GM18499 (cell line): ENCODE measurements at regions not wholly inside any gene's neighbourhood (a gene's known extent, or its start where the extent isn't known, plus 50 kb on each side); places are given as distances from the start of the nearest gene placed in this dataset.

Experiments used
- ATAC-seq: cut with Tn5 transposase; IDR thresholded peaks from one replicate; pipeline ENCODE4 v1.9.1; 2021; ENCODE audit warnings: moderate number of reproducible peaks; ENCODE audit not compliant: insufficient read depth, unreplicated experiment

- peak; percentile 72 for ATAC-seq
Observed at GRCh38 chr2:17309741-17310339, 208.4 kb downstream of the RAD51AP2 start.

GRCh38 chr2:17309181-17309580, 209.1 kb downstream of the RAD51AP2 start:
- ATAC-seq = no peak

- ATAC-seq = no peak
Observed at GRCh38 chr2:17306706-17307105, 211.5 kb downstream of the RAD51AP2 start.

GRCh38 chr2:17306219-17306618, 212.0 kb downstream of the RAD51AP2 start:
- no peak for ATAC-seq

- ATAC-seq = no peak
Observed at GRCh38 chr2:17303521-17303920, 214.7 kb downstream of the RAD51AP2 start.

- no peak for ATAC-seq
Observed at GRCh38 chr2:17303054-17303453, 215.2 kb downstream of the RAD51AP2 start.

- no peak for ATAC-seq
Observed at GRCh38 chr2:17302281-17302680, 216.0 kb downstream of the RAD51AP2 start.

- no peak for ATAC-seq
Observed at GRCh38 chr2:17301437-17301836, 216.8 kb downstream of the RAD51AP2 start.

- ATAC-seq = no peak
Observed at GRCh38 chr2:17299891-17300540, 218.2 kb downstream of the RAD51AP2 start.

GRCh38 chr2:17298453-17298852, 219.8 kb downstream of the RAD51AP2 start:
- no peak for ATAC-seq

- ATAC-seq = no peak
Observed at GRCh38 chr2:17296686-17297085, 221.6 kb downstream of the RAD51AP2 start.

- no peak for ATAC-seq
Observed at GRCh38 chr2:17289669-17290068, 228.6 kb downstream of the RAD51AP2 start.

- no peak for ATAC-seq
Observed at GRCh38 chr2:17287183-17287582, 231.1 kb downstream of the RAD51AP2 start.

- ATAC-seq = no peak
Observed at GRCh38 chr2:17282826-17283225, 235.4 kb downstream of the RAD51AP2 start.

GRCh38 chr2:17282245-17282644, 236.0 kb downstream of the RAD51AP2 start:
- no peak for ATAC-seq

GRCh38 chr2:17276220-17276619, 242.0 kb downstream of the RAD51AP2 start:
- ATAC-seq = no peak

GRCh38 chr2:17272652-17273525, 245.4 kb downstream of the RAD51AP2 start:
- ATAC-seq = peak; percentile 40

GRCh38 chr2:17272170-17272569, 246.1 kb downstream of the RAD51AP2 start:
- ATAC-seq = no peak

- ATAC-seq = no peak
Observed at GRCh38 chr2:17271416-17271815, 246.8 kb downstream of the RAD51AP2 start.

GRCh38 chr2:17270894-17271293, 247.3 kb downstream of the RAD51AP2 start:
- ATAC-seq = peak; percentile 98

- ATAC-seq = no peak
Observed at GRCh38 chr2:17263570-17263968, 254.7 kb downstream of the RAD51AP2 start.
